Activated naive CD4-positive, alpha-beta T cell (primary cell): ENCODE measurements at regions not wholly inside any gene's neighbourhood (a gene's known extent, or its start where the extent isn't known, plus 50 kb on each side); places are given as distances from the start of the nearest gene placed in this dataset.
"Not testable (repeated sequence)": the region's sequence is repeated elsewhere in the genome, so short reads cannot be mapped to it uniquely, and the experiment has no call there.

Source experiments
- DNase-seq, 4 experiments: peaks; one replicate each; lab custom pipeline; 2025; lab: John Stamatoyannopoulos, UW

- no peak for DNase-seq
These were observed 1068.5 kb downstream of the BRD1 start for GRCh38 chr22:48758881-48759875.

- no peak for DNase-seq
These were observed 1069.6 kb downstream of the BRD1 start for GRCh38 chr22:48757985-48758561.

- DNase-seq: no peak
These were observed 1070.1 kb downstream of the BRD1 start for GRCh38 chr22:48757581-48757980.

GRCh38 chr22:48757135-48757534, 1070.5 kb downstream of the BRD1 start:
- DNase-seq: not testable (repeated sequence)

GRCh38 chr22:48756146-48757111, 1071.2 kb downstream of the BRD1 start:
- DNase-seq: no peak

- DNase-seq: no peak
These were observed 1072.4 kb downstream of the BRD1 start for GRCh38 chr22:48755059-48755949.

- DNase-seq: no peak
These were observed 1073.0 kb downstream of the BRD1 start for GRCh38 chr22:48754611-48755058.

- DNase-seq: no peak
These were observed 1073.7 kb downstream of the BRD1 start for GRCh38 chr22:48753752-48754517.

- no peak for DNase-seq
These were observed 1074.3 kb downstream of the BRD1 start for GRCh38 chr22:48753381-48753730.

- DNase-seq: no peak
These were observed 1075.0 kb downstream of the BRD1 start for GRCh38 chr22:48752451-48753380.

GRCh38 chr22:48751539-48752437, 1075.9 kb downstream of the BRD1 start:
- no peak for DNase-seq

- no peak for DNase-seq
These were observed 1076.7 kb downstream of the BRD1 start for GRCh38 chr22:48750826-48751440.

GRCh38 chr22:48750282-48750681, 1077.4 kb downstream of the BRD1 start:
- no peak for DNase-seq

GRCh38 chr22:48749555-48750227, 1078.0 kb downstream of the BRD1 start:
- DNase-seq: no peak

GRCh38 chr22:48748860-48749554, 1078.7 kb downstream of the BRD1 start:
- no peak for DNase-seq

GRCh38 chr22:48748113-48748859, 1079.4 kb downstream of the BRD1 start:
- DNase-seq: no peak
